ENCODE measurements at regions not wholly inside any gene's neighbourhood (a gene's known extent, or its start where the extent isn't known, plus 50 kb on each side); places are given as distances from the start of the nearest gene placed in this dataset.

- H3K27ac Mint-ChIP-seq (ENCODE audit: unreplicated experiment): peak overlapping the region; percentile 44
- no peak overlapping the region for H2AFZ ChIP-seq (ENCODE audit: low read depth, low read length)
- no peak overlapping the region for H3K4me3 ChIP-seq (ENCODE audit: insufficient read depth, low read depth, low read length)
- no peaks in the 10 kb centered on the region for H3K27me3 ChIP-seq (ENCODE audit: insufficient read depth, low read length)
- H3K79me2 ChIP-seq (ENCODE audit: insufficient read depth, low read length): no peaks in the 10 kb centered on the region
- H3K36me3 ChIP-seq (ENCODE audit: insufficient read depth, low read length): no peaks in the 10 kb centered on the region
- no peaks in the 10 kb centered on the region for H3K36me3 Mint-ChIP-seq (ENCODE audit: low read depth, unreplicated experiment)
- H4K20me1 ChIP-seq (ENCODE audit: insufficient read depth, low read length): no peaks in the 10 kb centered on the region
- peaks cover 40% of the 10 kb centered on the region for H3K4me1 ChIP-seq (ENCODE audit: insufficient read depth, low read length)
- H3K4me2 ChIP-seq (ENCODE audit: low read length): no peak overlapping the region
- H3K27me3 Mint-ChIP-seq (ENCODE audit: low read depth, unreplicated experiment): peaks cover 4% of the 10 kb centered on the region
- no peaks in the 10 kb centered on the region for H3K9me3 ChIP-seq (ENCODE audit: insufficient read depth, low read depth, low read length)
- H3K4me3 Mint-ChIP-seq (ENCODE audit: unreplicated experiment): no peak overlapping the region
- TF ChIP-seq CTCF (IDR thresholded peaks at IDR 0.05; ENCODE audit: insufficient read depth, low read depth, low read length) (no peak), EZH2 (IDR thresholded peaks at IDR 0.05; ENCODE audit: insufficient read depth, low read length) (no peak)
- H3K27ac ChIP-seq (ENCODE audit: low read depth, low read length): no peak overlapping the region
- no peak for FAIRE-seq
- no peak overlapping the region for H3K9ac ChIP-seq (ENCODE audit: low read length)
- no peak for DNase-seq (ENCODE audit: low read depth)
- H3K9me3 Mint-ChIP-seq (ENCODE audit: unreplicated experiment): peaks cover 2% of the 10 kb centered on the region
- peaks cover 49% of the 10 kb centered on the region for H3K4me1 Mint-ChIP-seq (ENCODE audit: low read depth, unreplicated experiment)
Measured at GRCh38 chr18:10138719-10139118, 224.9 kb downstream of the VAPA start.

GRCh38 chr18:10139783-10140410 is 226.1 kb downstream of the VAPA start:
- Histone ChIP-seq H3K79me2 (ENCODE audit: insufficient read depth, low read length) (no peaks in the 10 kb centered on the region), H3K4me1 (ENCODE audit: insufficient read depth, low read length) (peaks cover 40% of the 10 kb centered on the region), H3K4me2 (ENCODE audit: low read length) (peak overlapping the region; percentile 69), H3K4me3 (ENCODE audit: insufficient read depth, low read depth, low read length) (no peak overlapping the region), H4K20me1 (ENCODE audit: insufficient read depth, low read length) (no peaks in the 10 kb centered on the region), H3K9ac (ENCODE audit: low read length) (peak overlapping the region; percentile 48), H3K9me3 (ENCODE audit: insufficient read depth, low read depth, low read length) (no peaks in the 10 kb centered on the region), H3K36me3 (ENCODE audit: insufficient read depth, low read length) (no peaks in the 10 kb centered on the region), H2AFZ (ENCODE audit: low read depth, low read length) (peak overlapping the region; percentile 30), H3K27ac (ENCODE audit: low read depth, low read length) (peak overlapping the region; percentile 55), H3K27me3 (ENCODE audit: insufficient read depth, low read length) (no peaks in the 10 kb centered on the region)
- FAIRE-seq (peak; percentile 77), DNase-seq (ENCODE audit: low read depth) (peak; percentile 86)
- H3K9me3 Mint-ChIP-seq (ENCODE audit: unreplicated experiment): no peaks in the 10 kb centered on the region
- TF ChIP-seq EZH2 (IDR thresholded peaks at IDR 0.05; ENCODE audit: insufficient read depth, low read length) (no peak), CTCF (IDR thresholded peaks at IDR 0.05; ENCODE audit: insufficient read depth, low read depth, low read length) (no peak)
- peaks cover 45% of the 10 kb centered on the region for H3K4me1 Mint-ChIP-seq (ENCODE audit: low read depth, unreplicated experiment)
- no peak overlapping the region for H3K27ac Mint-ChIP-seq (ENCODE audit: unreplicated experiment)
- no peaks in the 10 kb centered on the region for H3K36me3 Mint-ChIP-seq (ENCODE audit: low read depth, unreplicated experiment)
- peak overlapping the region; percentile 12 for H3K4me3 Mint-ChIP-seq (ENCODE audit: unreplicated experiment)
- H3K27me3 Mint-ChIP-seq (ENCODE audit: low read depth, unreplicated experiment): no peaks in the 10 kb centered on the region

All from astrocyte (in vitro differentiated cells and primary cell).